ENCODE measurements at regions not wholly inside any gene's neighbourhood (a gene's known extent, or its start where the extent isn't known, plus 50 kb on each side); places are given as distances from the start of the nearest gene placed in this dataset.

DNA sequence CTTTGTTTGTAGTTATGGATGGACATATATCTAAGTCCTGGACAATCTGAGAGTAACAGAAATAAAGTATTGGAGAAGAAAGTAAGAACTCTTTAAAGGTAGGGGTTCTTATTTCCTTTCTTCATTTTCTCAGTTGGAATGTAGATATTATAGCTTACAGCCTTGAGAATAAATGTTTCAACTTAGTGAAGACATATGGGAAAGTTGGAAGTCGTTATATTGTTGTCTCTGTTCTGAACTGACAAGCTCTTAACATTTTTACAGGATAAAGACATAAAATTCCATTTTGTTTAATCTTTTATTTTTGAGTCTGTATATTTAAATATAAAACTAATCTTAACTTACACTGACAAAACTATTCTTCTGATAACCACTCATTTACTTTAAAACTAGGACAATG lies 2187.5 kb upstream of the ACO1 start:
- no peak overlapping the region for H3K27ac ChIP-seq
- TF ChIP-seq POLR2A (IDR thresholded peaks at IDR 0.05): no peak
- TF ChIP-seq CTCF (IDR thresholded peaks at IDR 0.05): no peak
- H3K36me3 ChIP-seq: no peaks in the 10 kb centered on the region
- H3K4me3 ChIP-seq (replicated peaks in 1 of 3): no peak overlapping the region
- 78 to 82% methylated on average over 1 of the region's 1 CpG for WGBS, 2 donors
- H3K9me3 ChIP-seq: no peaks in the 10 kb centered on the region
- no peaks in the 10 kb centered on the region for H3K4me1 ChIP-seq
- DNase-seq: no peak
- no peaks in the 10 kb centered on the region for H3K27me3 ChIP-seq
- intact Hi-C loops (cut with DNase I): no loop called here

DNA sequence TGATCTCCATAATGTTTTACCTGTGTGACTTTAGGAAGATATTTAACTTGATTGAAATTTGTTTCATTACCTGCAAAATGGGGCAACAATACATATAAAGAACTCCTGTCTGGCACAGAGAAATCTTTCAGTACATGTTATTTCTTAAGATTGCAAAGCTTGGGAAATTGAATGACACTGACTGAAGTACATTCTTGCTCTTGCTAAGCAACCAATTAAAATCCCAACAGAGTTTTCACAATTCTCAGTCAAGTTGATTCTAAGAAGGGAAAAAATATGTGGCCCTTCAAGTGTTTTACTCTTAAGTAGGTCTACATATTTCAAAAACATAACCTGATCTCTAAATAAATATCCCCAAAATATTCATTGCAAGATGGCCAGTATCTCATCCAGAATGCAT lies 2187.0 kb upstream of the ACO1 start:
- no peak overlapping the region for H3K4me3 ChIP-seq (replicated peaks in 1 of 3)
- H3K27me3 ChIP-seq: no peaks in the 10 kb centered on the region
- no peaks in the 10 kb centered on the region for H3K36me3 ChIP-seq
- DNase-seq: no peak
- TF ChIP-seq CTCF (IDR thresholded peaks at IDR 0.05) (no peak), POLR2A (IDR thresholded peaks at IDR 0.05) (no peak)
- no peaks in the 10 kb centered on the region for H3K9me3 ChIP-seq
- H3K27ac ChIP-seq: no peak overlapping the region
- intact Hi-C loops (cut with DNase I): no loop called here
- no peaks in the 10 kb centered on the region for H3K4me1 ChIP-seq

- no peak for DNase-seq
- intact Hi-C loops (cut with DNase I): no loop called here
- Histone ChIP-seq H3K27ac (no peak overlapping the region), H3K4me3 (replicated peaks in 1 of 3) (no peak overlapping the region), H3K9me3 (no peaks in the 10 kb centered on the region), H3K4me1 (no peaks in the 10 kb centered on the region), H3K36me3 (no peaks in the 10 kb centered on the region), H3K27me3 (no peaks in the 10 kb centered on the region)
- WGBS, 2 donors: 71 to 75% methylated on average over 4 of the region's 4 CpGs
- TF ChIP-seq POLR2A (IDR thresholded peaks at IDR 0.05): no peak
- TF ChIP-seq CTCF (IDR thresholded peaks at IDR 0.05): no peak
Observed at GRCh38 chr9:30197954-30198353, 2186.5 kb upstream of the ACO1 start.

- Histone ChIP-seq H3K9me3 (no peaks in the 10 kb centered on the region), H3K36me3 (no peaks in the 10 kb centered on the region), H3K4me3 (replicated peaks in 1 of 3) (no peak overlapping the region), H3K27me3 (no peaks in the 10 kb centered on the region), H3K4me1 (no peaks in the 10 kb centered on the region), H3K27ac (no peak overlapping the region)
- intact Hi-C loops (cut with DNase I): no loop called here
- WGBS, 2 donors: 86 to 91% methylated on average over 21 to 24 of the region's 24 CpGs
- TF ChIP-seq CTCF (IDR thresholded peaks at IDR 0.05): no peak
- no peak for TF ChIP-seq POLR2A (IDR thresholded peaks at IDR 0.05)
- no peak for DNase-seq
Observed at GRCh38 chr9:30198463-30199309, 2185.8 kb upstream of the ACO1 start.

DNA sequence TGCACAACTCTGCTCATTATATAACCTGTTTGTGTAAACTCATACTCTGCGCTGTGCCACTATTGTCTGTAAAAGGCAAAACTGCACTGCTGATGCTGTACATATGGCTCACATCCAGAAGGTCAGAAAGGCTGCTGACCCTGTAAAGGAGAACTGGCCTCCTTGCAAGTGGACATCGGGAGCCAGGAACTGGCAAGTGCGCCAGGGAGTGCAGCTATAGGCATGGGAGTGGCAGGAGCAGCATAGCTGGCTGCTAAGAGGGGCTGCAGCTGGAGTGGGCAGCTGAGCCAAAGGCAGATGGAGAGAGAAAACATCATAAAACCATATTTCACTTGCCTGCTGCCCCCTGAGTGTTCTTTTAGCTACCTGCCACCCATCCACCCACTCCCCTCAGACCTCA lies 2183.4 kb upstream of the ACO1 start:
- no peak for TF ChIP-seq POLR2A (IDR thresholded peaks at IDR 0.05)
- TF ChIP-seq CTCF (IDR thresholded peaks at IDR 0.05): no peak
- intact Hi-C loops (cut with DNase I): no loop called here
- no peaks in the 10 kb centered on the region for H3K9me3 ChIP-seq
- 86 to 91% methylated on average over 3 of the region's 3 CpGs for WGBS, 2 donors
- H3K36me3 ChIP-seq: no peaks in the 10 kb centered on the region
- DNase-seq: no peak
- no peak overlapping the region for H3K27ac ChIP-seq
- no peak overlapping the region for H3K4me3 ChIP-seq (replicated peaks in 1 of 3)
- no peaks in the 10 kb centered on the region for H3K4me1 ChIP-seq
- H3K27me3 ChIP-seq: no peaks in the 10 kb centered on the region

Measured in thyroid gland (tissue), 4 donors.